ENCODE measurements at regions not wholly inside any gene's neighbourhood (a gene's known extent, or its start where the extent isn't known, plus 50 kb on each side); places are given as distances from the start of the nearest gene placed in this dataset.

GRCh38 chr1:199123615-199124014, 484.8 kb downstream of the PTPRC start:
- TF ChIP-seq POLR2AphosphoS5 (IDR thresholded peaks at IDR 0.05; ENCODE audit: borderline replicate concordance, low read depth, low read length) (no peak), EZH2 (IDR thresholded peaks at IDR 0.05) (no peak), FOXP2 (optimal IDR thresholded peaks at IDR 0.05; ENCODE audit: control extremely low read depth, extremely low read length, insufficient read depth) (no peak)

All from SK-N-MC (cell line).